ENCODE measurements at regions not wholly inside any gene's neighbourhood (a gene's known extent, or its start where the extent isn't known, plus 50 kb on each side); places are given as distances from the start of the nearest gene placed in this dataset.

DNA sequence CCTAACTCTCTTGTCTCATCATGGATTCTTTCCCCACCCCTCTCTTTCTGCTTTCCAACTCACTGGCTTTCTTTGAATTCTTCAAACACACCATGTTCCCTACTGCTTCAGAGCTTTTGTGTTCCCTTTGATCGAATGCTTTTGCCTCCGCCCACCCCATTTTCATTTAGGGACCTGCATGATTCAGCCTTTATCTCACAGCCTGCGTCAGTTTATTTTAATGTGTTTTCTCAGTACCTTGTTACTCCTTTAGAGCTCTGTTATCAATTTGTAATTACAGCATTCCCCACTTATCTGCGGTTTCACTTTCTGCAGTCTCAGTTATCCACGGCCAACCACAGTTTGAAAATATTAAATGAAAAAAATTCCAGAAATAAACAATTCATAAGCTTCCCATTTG is 451.3 kb downstream of the METTL15 start:
- no peak overlapping the region for H3K4me3 Mint-ChIP-seq
- no peak overlapping the region for H3K27ac Mint-ChIP-seq
- ChIA-PET POLR2A (no interaction called here), CTCF (interaction anchor here (0.6 kb wide), 1 partner anchor 980 kb away, joined by 3 read pairs; no protein-coding TSS in a partner anchor)
- no peaks in the 10 kb centered on the region for H3K9me3 Mint-ChIP-seq (ENCODE audit: low read depth)
- ATAC-seq = no peak
- no peaks in the 10 kb centered on the region for H3K4me1 Mint-ChIP-seq
- intact Hi-C loops (cut with DNase I, micrococcal nuclease) = no loop called here
- no peaks in the 10 kb centered on the region for H3K36me3 Mint-ChIP-seq (ENCODE audit: low read depth)
- DNase-seq = no peak
- no peaks in the 10 kb centered on the region for H3K27me3 Mint-ChIP-seq

DNA sequence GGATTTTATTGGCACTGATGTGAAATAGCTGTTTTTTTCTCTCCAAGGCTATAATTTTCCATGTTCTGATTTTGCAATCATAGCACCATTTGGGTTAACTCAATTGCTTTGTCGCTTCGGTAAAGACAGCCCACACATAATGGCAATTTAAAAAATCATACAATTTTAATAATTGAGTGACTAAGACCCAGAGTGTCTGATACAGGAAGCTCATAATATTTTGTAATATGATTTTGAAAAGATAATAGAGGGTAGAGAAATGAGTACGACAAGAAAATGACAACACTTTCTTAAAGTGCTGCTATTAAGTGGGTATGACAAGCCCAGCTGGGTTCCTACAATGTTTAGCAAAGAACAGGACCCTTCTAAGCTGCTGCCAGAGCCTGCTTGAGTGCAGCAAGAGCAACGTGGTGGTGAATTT is 439.1 kb downstream of the METTL15 start:
- H3K36me3 Mint-ChIP-seq (ENCODE audit: low read depth) = no peaks in the 10 kb centered on the region

DNA sequence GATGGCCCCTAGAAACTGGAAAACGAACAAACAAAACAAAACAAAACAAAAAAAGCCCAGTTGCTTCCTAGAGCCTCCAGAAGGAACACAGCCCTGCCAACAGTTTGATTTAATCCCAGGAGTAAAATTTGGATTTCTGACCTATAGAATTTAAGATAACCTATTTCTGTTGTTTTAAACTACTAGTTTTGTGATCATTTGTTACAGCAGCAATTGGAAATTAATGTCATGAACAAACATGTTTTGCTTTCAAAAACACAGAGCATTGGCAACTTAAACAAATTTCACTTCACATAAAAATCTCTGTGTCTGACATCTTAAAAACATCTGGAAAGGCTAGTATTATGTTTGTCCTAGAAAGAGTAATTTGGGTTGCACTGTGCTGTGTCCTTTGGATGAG is 437.3 kb downstream of the METTL15 start:
- ChIA-PET POLR2A (no interaction called here), CTCF (interaction anchor here (1.0 kb wide), 1 partner anchor 13 kb away, joined by 4 read pairs; no protein-coding TSS in a partner anchor)
- Mint-ChIP-seq H3K27me3 (no peaks in the 10 kb centered on the region), H3K36me3 (ENCODE audit: low read depth) (no peaks in the 10 kb centered on the region), H3K9me3 (ENCODE audit: low read depth) (no peaks in the 10 kb centered on the region), H3K27ac (no peak overlapping the region), H3K4me1 (no peaks in the 10 kb centered on the region), H3K4me3 (no peak overlapping the region)
- ATAC-seq = no peak
- intact Hi-C loops (cut with DNase I, micrococcal nuclease) = no loop called here
- no peak for DNase-seq

More for the DNA sequence above, 439.1 kb downstream of the METTL15 start:
- H3K4me3 Mint-ChIP-seq = no peak overlapping the region
- DNase-seq = no peak
- H3K27ac Mint-ChIP-seq = no peak overlapping the region
- no peaks in the 10 kb centered on the region for H3K27me3 Mint-ChIP-seq
- H3K9me3 Mint-ChIP-seq (ENCODE audit: low read depth) = no peaks in the 10 kb centered on the region
- H3K4me1 Mint-ChIP-seq = no peaks in the 10 kb centered on the region
- CTCF ChIA-PET = no interaction called here
- no peak for ATAC-seq
- POLR2A ChIA-PET = no interaction called here
- intact Hi-C loops (cut with DNase I, micrococcal nuclease) = no loop called here

DNA sequence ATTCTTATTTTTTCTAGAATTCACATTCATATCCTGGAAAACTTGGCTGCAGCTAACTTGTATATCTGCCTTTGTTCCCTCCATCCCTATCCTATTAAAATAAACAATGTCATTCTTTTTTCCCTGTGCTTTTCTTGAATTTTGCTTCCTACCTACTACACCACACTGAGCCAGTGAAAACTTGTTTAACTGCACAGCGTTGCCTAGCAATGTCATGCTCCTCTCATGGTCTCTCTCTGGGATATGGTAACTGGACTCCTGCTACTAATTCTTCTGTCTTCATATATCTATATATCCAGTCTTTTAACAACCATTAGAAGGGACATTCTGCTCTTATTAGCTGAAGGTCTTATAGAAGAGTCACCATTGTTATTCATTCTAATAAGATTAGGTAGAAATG is 434.4 kb downstream of the METTL15 start:
- Mint-ChIP-seq H3K27me3 (peaks cover 2% of the 10 kb centered on the region), H3K9me3 (ENCODE audit: low read depth) (no peaks in the 10 kb centered on the region), H3K36me3 (ENCODE audit: low read depth) (no peaks in the 10 kb centered on the region), H3K4me3 (no peak overlapping the region), H3K27ac (no peak overlapping the region), H3K4me1 (no peaks in the 10 kb centered on the region)
- intact Hi-C loops (cut with DNase I, micrococcal nuclease) = no loop called here
- CTCF ChIA-PET = no interaction called here
- POLR2A ChIA-PET = no interaction called here
- DNase-seq = no peak
- ATAC-seq = no peak

DNA sequence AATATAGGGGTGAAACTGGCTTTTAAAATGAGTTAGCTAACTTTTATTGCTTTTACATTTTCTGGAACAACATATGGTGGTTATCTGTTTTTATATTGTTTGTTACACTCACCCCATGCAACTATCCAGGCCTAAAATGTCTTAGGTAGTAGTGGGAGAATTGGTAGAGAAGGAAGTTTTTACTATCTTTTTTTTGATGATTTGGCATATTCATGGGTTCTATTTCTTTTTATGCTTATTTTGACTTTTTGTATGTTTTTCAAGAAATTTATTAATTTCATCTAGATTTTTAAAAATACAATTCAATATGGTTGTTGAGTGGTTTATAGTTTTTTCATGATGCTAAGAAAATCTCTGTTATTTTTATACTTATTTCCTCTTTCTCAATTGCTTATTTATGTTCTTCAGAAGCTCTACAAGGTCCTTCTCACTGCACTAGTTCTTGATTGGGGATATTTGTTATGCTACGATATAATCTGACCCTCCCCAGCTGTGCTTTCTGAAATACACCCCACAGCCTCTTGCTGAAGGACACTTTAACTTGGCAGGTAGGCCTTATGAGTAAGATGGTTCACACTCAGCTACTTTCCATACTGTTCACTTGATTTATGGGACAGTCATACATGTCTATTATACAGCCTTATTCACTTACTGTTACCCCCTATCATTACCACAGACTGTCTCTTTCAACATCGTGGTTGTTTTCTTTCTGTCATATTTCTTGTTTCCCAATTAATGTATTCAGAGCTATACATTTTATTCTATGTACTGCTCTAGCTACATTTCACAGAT is 431.2 kb downstream of the METTL15 start:
- intact Hi-C loops (cut with DNase I, micrococcal nuclease) = no loop called here
- no peak overlapping the region for H3K4me3 Mint-ChIP-seq
- POLR2A ChIA-PET = no interaction called here
- no peak for DNase-seq
- H3K4me1 Mint-ChIP-seq = no peaks in the 10 kb centered on the region
- no peaks in the 10 kb centered on the region for H3K9me3 Mint-ChIP-seq (ENCODE audit: low read depth)
- H3K27me3 Mint-ChIP-seq = peaks cover 2% of the 10 kb centered on the region
- no peaks in the 10 kb centered on the region for H3K36me3 Mint-ChIP-seq (ENCODE audit: low read depth)
- CTCF ChIA-PET = no interaction called here
- ATAC-seq = no peak
- no peak overlapping the region for H3K27ac Mint-ChIP-seq

DNA sequence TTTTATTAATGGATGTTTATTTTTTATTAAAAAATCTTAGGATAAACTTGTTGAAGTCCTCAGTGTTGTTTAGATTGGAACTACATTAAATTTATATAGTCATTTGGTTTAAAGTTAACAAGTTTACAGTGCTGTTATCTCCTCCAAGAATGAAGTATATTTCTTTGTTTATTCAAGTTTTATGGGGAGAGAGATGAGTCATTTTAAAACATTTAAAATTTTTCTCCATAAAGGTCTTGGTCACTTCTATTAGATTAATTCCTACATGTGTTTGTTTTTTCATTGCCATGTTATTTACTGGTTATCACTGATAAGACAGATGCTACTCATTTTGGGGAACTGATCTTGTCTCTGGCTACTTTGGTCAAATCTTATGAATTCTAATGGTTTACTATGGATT is 429.6 kb downstream of the METTL15 start:
- H3K9me3 Mint-ChIP-seq (ENCODE audit: low read depth) = no peaks in the 10 kb centered on the region
- no peak overlapping the region for H3K4me3 Mint-ChIP-seq
- POLR2A ChIA-PET = no interaction called here
- H3K27ac Mint-ChIP-seq = no peak overlapping the region
- no peaks in the 10 kb centered on the region for H3K36me3 Mint-ChIP-seq (ENCODE audit: low read depth)
- H3K4me1 Mint-ChIP-seq = no peaks in the 10 kb centered on the region
- ATAC-seq (no peak), DNase-seq (no peak)
- intact Hi-C loops (cut with DNase I, micrococcal nuclease) = no loop called here
- peaks cover 2% of the 10 kb centered on the region for H3K27me3 Mint-ChIP-seq
- CTCF ChIA-PET = no interaction called here

DNA sequence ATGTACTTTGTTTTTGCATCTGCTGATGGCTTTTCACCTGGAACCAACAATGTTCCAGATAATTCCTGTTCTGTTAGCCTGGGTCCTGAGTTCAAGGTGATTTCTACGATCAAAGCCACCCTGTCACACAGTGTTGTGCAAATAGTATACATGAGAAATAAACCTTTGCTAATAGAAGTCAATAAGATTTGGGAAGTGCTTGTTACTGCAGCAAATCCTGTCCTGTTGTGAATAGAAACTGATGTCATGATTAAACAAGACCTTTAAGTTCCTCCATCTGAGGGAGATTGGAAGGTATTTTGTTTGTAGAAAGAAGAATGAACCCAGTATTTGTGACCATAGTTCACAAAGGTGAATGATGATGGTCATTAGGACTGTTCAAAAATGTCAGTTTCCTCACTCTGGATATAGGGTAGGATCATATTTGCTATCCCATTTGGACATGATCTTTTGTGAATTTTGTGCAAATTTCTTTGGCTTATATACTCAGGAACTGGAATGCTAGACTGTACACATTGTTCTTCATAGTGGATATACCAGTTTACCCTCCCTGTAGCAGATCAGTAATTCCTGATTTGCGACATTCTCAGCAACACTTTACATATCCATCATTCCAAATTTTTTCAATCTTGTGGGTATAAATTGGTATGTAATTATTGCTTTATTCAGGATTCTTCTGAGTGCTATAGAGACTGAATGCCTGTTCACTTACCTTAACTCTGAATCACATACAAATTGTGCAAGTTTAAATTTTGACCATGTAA is 428.5 kb downstream of the METTL15 start:
- Mint-ChIP-seq H3K9me3 (ENCODE audit: low read depth) (no peaks in the 10 kb centered on the region), H3K36me3 (ENCODE audit: low read depth) (no peaks in the 10 kb centered on the region), H3K27ac (no peak overlapping the region), H3K4me3 (no peak overlapping the region), H3K27me3 (peaks cover 2% of the 10 kb centered on the region), H3K4me1 (no peaks in the 10 kb centered on the region)
- no peak for ATAC-seq
- DNase-seq = no peak
- intact Hi-C loops (cut with DNase I, micrococcal nuclease) = no loop called here
- POLR2A ChIA-PET = no interaction called here
- CTCF ChIA-PET = no interaction called here

DNA sequence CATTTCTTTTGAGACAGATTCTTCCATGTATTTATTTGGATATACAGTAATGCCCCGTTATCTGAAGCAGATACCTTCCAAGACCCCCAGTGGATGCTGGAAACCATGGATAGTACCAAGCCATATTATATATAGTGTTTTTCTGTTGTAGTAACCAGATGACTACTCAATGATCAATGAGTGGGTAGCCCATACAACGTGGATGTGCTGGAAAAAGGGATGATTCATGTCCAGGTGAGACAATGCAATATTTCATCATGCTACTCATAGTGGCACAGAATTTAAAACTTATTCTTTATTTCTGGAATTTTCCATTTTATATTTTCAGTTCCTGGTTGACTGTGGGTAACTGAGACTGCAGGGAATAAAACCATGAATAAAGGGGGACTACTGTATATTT is 427.5 kb downstream of the METTL15 start:
- no peaks in the 10 kb centered on the region for H3K36me3 Mint-ChIP-seq (ENCODE audit: low read depth)
- no peak for ATAC-seq
- intact Hi-C loops (cut with DNase I, micrococcal nuclease) = no loop called here
- H3K4me3 Mint-ChIP-seq = no peak overlapping the region
- no peak for DNase-seq
- ChIA-PET POLR2A (no interaction called here), CTCF (no interaction called here)
- no peaks in the 10 kb centered on the region for H3K4me1 Mint-ChIP-seq
- H3K27ac Mint-ChIP-seq = no peak overlapping the region
- H3K27me3 Mint-ChIP-seq = peaks cover 2% of the 10 kb centered on the region
- H3K9me3 Mint-ChIP-seq (ENCODE audit: low read depth) = no peaks in the 10 kb centered on the region

DNA sequence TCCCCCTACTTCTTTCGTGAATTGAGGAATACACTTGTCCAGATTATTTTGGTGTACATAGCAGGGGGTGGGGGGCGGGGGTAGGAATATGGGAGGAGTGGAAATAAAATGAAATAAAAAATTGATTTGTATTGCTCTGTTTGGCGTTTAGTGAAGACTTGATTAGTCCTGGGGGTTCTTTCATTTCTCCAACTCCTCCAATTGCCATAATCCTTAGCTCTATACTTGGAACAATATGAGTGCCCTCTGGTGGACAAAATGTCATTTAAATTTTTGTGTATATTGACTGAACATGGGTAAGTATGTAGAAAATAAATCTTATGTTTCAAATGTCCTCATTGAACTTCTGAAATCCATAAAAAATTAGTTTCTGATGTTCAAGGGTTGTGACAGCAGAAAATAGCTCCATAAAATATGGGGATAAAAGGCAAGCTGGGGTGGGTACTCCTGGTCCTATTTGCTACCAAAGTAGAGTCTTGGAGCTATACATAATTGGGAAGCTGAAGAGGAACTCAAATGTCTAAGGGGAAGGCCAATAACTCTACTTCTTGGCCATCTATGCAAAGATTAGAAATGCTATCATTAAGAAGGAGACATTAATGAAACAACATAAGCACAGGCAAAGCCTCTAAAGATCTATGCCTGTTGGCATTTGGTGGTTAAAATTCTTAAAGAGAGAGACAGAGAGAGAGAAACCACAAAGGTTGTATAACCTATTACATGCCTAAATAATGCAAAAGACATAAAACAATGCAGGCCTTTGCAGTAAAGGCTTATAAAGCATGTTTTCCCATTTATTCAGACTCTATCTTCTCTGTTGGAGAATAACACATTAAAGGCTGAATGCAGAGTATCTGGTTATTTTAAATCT is 421.6 kb downstream of the METTL15 start:
- H3K9me3 Mint-ChIP-seq (ENCODE audit: low read depth) = peaks cover 10% of the 10 kb centered on the region
- POLR2A ChIA-PET = no interaction called here
- CTCF ChIA-PET = interaction anchor here (0.7 to 2.6 kb wide), 7 partner anchors 11 to 835 kb away, joined by 3 to 17 read pairs (median 4); no protein-coding TSS in a partner anchor
- ATAC-seq (no peak), DNase-seq (no peak)
- H3K27me3 Mint-ChIP-seq = no peaks in the 10 kb centered on the region
- no peak overlapping the region for H3K27ac Mint-ChIP-seq
- H3K4me3 Mint-ChIP-seq = no peak overlapping the region
- no peaks in the 10 kb centered on the region for H3K36me3 Mint-ChIP-seq (ENCODE audit: low read depth)
- no peaks in the 10 kb centered on the region for H3K4me1 Mint-ChIP-seq
- intact Hi-C loops (cut with DNase I, micrococcal nuclease) = loop anchor here (1.0 to 2.0 kb wide), 2 partner anchors 830 to 831 kb away; no protein-coding TSS in a partner anchor

DNA sequence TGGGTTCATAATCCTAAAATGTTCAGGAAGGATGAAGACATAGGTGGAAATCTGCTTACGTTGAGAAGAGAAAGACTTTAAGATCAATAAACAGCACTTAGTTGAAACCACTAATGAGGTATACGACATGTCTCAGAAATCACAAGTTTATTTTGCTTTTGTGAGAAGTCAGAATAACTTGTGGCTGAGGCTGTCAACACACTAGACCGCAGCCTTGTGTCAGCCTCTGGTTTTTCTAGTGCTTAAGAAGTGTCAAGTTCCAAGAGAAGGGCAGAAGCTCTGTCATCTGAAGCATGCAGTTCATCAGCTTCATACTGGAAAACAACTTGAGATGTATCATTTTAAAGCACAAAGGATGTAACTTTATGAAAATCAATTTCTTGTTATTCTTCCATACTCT is 420.9 kb downstream of the METTL15 start:
- H3K4me3 Mint-ChIP-seq = no peak overlapping the region
- H3K36me3 Mint-ChIP-seq (ENCODE audit: low read depth) = no peaks in the 10 kb centered on the region
- no peaks in the 10 kb centered on the region for H3K27me3 Mint-ChIP-seq
- no peak overlapping the region for H3K27ac Mint-ChIP-seq
- no peaks in the 10 kb centered on the region for H3K4me1 Mint-ChIP-seq
- ChIA-PET POLR2A (no interaction called here), CTCF (interaction anchor here (1.4 to 2.6 kb wide), 2 partner anchors 12 to 830 kb away, joined by 3 to 17 read pairs; no protein-coding TSS in a partner anchor)
- ATAC-seq (no peak), DNase-seq (no peak)
- intact Hi-C loops (cut with DNase I, micrococcal nuclease) = loop anchor here (1.0 to 2.0 kb wide), 2 partner anchors 830 kb away; no protein-coding TSS in a partner anchor
- peaks cover 16% of the 10 kb centered on the region for H3K9me3 Mint-ChIP-seq (ENCODE audit: low read depth)

DNA sequence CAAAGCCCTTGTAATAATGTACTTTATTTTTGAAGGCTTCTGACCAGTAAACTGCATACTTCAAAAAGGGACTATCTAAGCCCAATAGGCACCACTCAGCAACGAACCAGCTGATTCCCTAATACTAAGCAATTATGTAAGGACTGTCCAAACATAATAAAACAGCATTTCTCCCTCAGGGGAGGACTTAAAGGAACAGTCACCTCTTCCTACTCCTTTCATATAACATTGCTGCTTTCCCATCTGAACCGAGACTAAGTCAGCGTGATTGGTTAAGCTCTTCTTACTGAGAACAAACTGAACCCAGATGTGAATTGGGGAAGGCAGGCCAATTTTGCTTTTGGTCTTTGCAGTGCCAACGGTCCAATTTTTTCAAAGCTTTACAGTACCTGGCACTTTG is 420.0 kb downstream of the METTL15 start:
- ATAC-seq (no peak), DNase-seq (no peak)
- ChIA-PET CTCF (interaction anchor here (0.6 kb wide), 1 partner anchor 274 kb away, joined by 3 read pairs; no protein-coding TSS in a partner anchor), POLR2A (no interaction called here)
- Mint-ChIP-seq H3K36me3 (ENCODE audit: low read depth) (no peaks in the 10 kb centered on the region), H3K27me3 (no peaks in the 10 kb centered on the region), H3K9me3 (ENCODE audit: low read depth) (peaks cover 17% of the 10 kb centered on the region), H3K27ac (no peak overlapping the region), H3K4me1 (no peaks in the 10 kb centered on the region), H3K4me3 (no peak overlapping the region)
- intact Hi-C loops (cut with DNase I, micrococcal nuclease) = loop anchor here in 1 of 2 experiments (2.0 kb wide), 1 partner anchor 829 kb away; no protein-coding TSS in a partner anchor

Measured in activated CD4-positive, alpha-beta T cell treated with anti-CD3 and anti-CD28 coated beads for 36 hours (primary cell).